ENCODE measurements at regions not wholly inside any gene's neighbourhood (a gene's known extent, or its start where the extent isn't known, plus 50 kb on each side); places are given as distances from the start of the nearest gene placed in this dataset.

GRCh38 chr1:38297246-38297645, 250.7 kb upstream of the POU3F1 start:
- TF ChIP-seq CTCF (IDR thresholded peaks at IDR 0.05) = no peak
- no peak for TF ChIP-seq POLR2AphosphoS5 (IDR thresholded peaks at IDR 0.05)
- TF ChIP-seq POLR2A (IDR thresholded peaks at IDR 0.05; ENCODE audit: low read depth) = no peak
- no peak for TF ChIP-seq EP300 (IDR thresholded peaks at IDR 0.05)

GRCh38 chr1:38296047-38296446, 249.5 kb upstream of the POU3F1 start:
- 62% methylated on average over 10 of the region's 10 CpGs for WGBS
- intact Hi-C loops (cut with DNase I) = no loop called here
- no peak for DNase-seq (ENCODE audit: extremely low spot score)
- H3K27ac ChIP-seq (replicated peaks in 1 of 4) = no peak overlapping the region
- TF ChIP-seq POLR2A (IDR thresholded peaks at IDR 0.05; ENCODE audit: low read depth) (no peak), EP300 (IDR thresholded peaks at IDR 0.05) (no peak), CTCF (IDR thresholded peaks at IDR 0.05) (no peak), POLR2AphosphoS5 (IDR thresholded peaks at IDR 0.05) (no peak)
- no peak overlapping the region for H3K4me3 ChIP-seq
- H3K9me3 ChIP-seq = peaks cover 0 to 4% (median 0%) of the 10 kb centered on the region in 4 donors
- H3K27me3 ChIP-seq = peaks cover 0 to 71% (median 0%) of the 10 kb centered on the region in 4 donors
- peaks cover 0 to 9% (median 4%) of the 10 kb centered on the region in 4 donors for H3K4me1 ChIP-seq
- H3K36me3 ChIP-seq = no peaks in the 10 kb centered on the region

More at GRCh38 chr1:38297246-38297645, 250.7 kb upstream of the POU3F1 start:
- peaks cover 0 to 69% (median 0%) of the 10 kb centered on the region in 4 donors for H3K27me3 ChIP-seq
- H3K9me3 ChIP-seq = peaks cover 0 to 4% (median 0%) of the 10 kb centered on the region in 4 donors
- no peak overlapping the region for H3K27ac ChIP-seq (replicated peaks in 1 of 4)
- peaks cover 0 to 3% (median 1%) of the 10 kb centered on the region in 4 donors for H3K4me1 ChIP-seq
- DNase-seq (ENCODE audit: extremely low spot score) = peak; percentile 78
- 80% methylated on average over 5 of the region's 5 CpGs for WGBS
- no peaks in the 10 kb centered on the region for H3K36me3 ChIP-seq
- H3K4me3 ChIP-seq = no peak overlapping the region
- intact Hi-C loops (cut with DNase I) = no loop called here

- Histone ChIP-seq H3K27ac (replicated peaks in 1 of 4) (no peak overlapping the region), H3K4me3 (no peak overlapping the region), H3K36me3 (no peaks in the 10 kb centered on the region), H3K9me3 (peaks cover 0 to 4% (median 0%) of the 10 kb centered on the region in 4 donors), H3K4me1 (peaks cover 0 to 9% (median 4%) of the 10 kb centered on the region in 4 donors), H3K27me3 (peaks cover 0 to 63% (median 0%) of the 10 kb centered on the region in 4 donors)
- DNase-seq (ENCODE audit: extremely low spot score) = peak; percentile 42
- WGBS = 68% methylated on average over 4 of the region's 4 CpGs
- TF ChIP-seq CTCF (IDR thresholded peaks at IDR 0.05) = no peak
- no peak for TF ChIP-seq POLR2A (IDR thresholded peaks at IDR 0.05; ENCODE audit: low read depth)
- TF ChIP-seq POLR2AphosphoS5 (IDR thresholded peaks at IDR 0.05) = no peak
- intact Hi-C loops (cut with DNase I) = no loop called here
These were observed 247.0 kb upstream of the POU3F1 start for GRCh38 chr1:38293567-38293966.

GRCh38 chr1:38292969-38293368, 246.4 kb upstream of the POU3F1 start:
- no peak overlapping the region for H3K27ac ChIP-seq (replicated peaks in 1 of 4)
- peak; percentile 64 for DNase-seq (ENCODE audit: extremely low spot score)
- H3K4me3 ChIP-seq = no peak overlapping the region
- H3K4me1 ChIP-seq = peaks cover 0 to 9% (median 4%) of the 10 kb centered on the region in 4 donors
- peaks cover 0 to 59% (median 0%) of the 10 kb centered on the region in 4 donors for H3K27me3 ChIP-seq
- WGBS = 94% methylated on average over 3 of the region's 3 CpGs
- intact Hi-C loops (cut with DNase I) = no loop called here
- no peaks in the 10 kb centered on the region for H3K36me3 ChIP-seq
- peaks cover 0 to 4% (median 0%) of the 10 kb centered on the region in 4 donors for H3K9me3 ChIP-seq
- TF ChIP-seq POLR2AphosphoS5 (IDR thresholded peaks at IDR 0.05) (no peak), POLR2A (IDR thresholded peaks at IDR 0.05; ENCODE audit: low read depth) (no peak), EP300 (IDR thresholded peaks at IDR 0.05) (no peak), CTCF (IDR thresholded peaks at IDR 0.05) (no peak)
